NOMO-1 treated with dmso at 0.1 percent for 144 hours (cell line): ENCODE measurements at regions not wholly inside any gene's neighbourhood (a gene's known extent, or its start where the extent isn't known, plus 50 kb on each side); places are given as distances from the start of the nearest gene placed in this dataset.
A peak's percentile ranks its signal among the peaks of the same experiment; 100 is the strongest.

ENCODE experiments used
- DNase-seq: peaks from one replicate; lab custom pipeline; 2025; ENCODE audit not compliant: unreplicated experiment; lab: John Stamatoyannopoulos, UW

- no peak for DNase-seq
These were observed 187.4 kb downstream of the OPA1 start for GRCh38 chr3:193780397-193780796.

- peak; percentile 17 for DNase-seq
These were observed 187.9 kb downstream of the OPA1 start for GRCh38 chr3:193780810-193781478.

- DNase-seq: no peak
These were observed 189.3 kb downstream of the OPA1 start for GRCh38 chr3:193782276-193782647.

- DNase-seq: no peak
These were observed 189.7 kb downstream of the OPA1 start for GRCh38 chr3:193782747-193783146.

- DNase-seq: no peak
These were observed 190.3 kb downstream of the OPA1 start for GRCh38 chr3:193783166-193783896.

- DNase-seq: no peak
These were observed 191.8 kb downstream of the OPA1 start for GRCh38 chr3:193784822-193785221.

GRCh38 chr3:193787496-193787870 is 194.5 kb downstream of the OPA1 start:
- no peak for DNase-seq

GRCh38 chr3:193788189-193788991 is 195.4 kb downstream of the OPA1 start:
- DNase-seq: peak; percentile 68

- DNase-seq: no peak
These were observed 196.4 kb downstream of the OPA1 start for GRCh38 chr3:193789455-193789854.

GRCh38 chr3:193790086-193790990 is 197.3 kb downstream of the OPA1 start:
- no peak for DNase-seq

- no peak for DNase-seq
These were observed 198.3 kb downstream of the OPA1 start for GRCh38 chr3:193791041-193792032.

GRCh38 chr3:193793123-193793522 is 200.1 kb downstream of the OPA1 start:
- no peak for DNase-seq

GRCh38 chr3:193794002-193794881 is 201.2 kb downstream of the OPA1 start:
- no peak for DNase-seq

- DNase-seq: no peak
These were observed 202.2 kb downstream of the OPA1 start for GRCh38 chr3:193795062-193795690.

GRCh38 chr3:193796089-193796488 is 203.1 kb downstream of the OPA1 start:
- no peak for DNase-seq

- no peak for DNase-seq
These were observed 204.6 kb downstream of the OPA1 start for GRCh38 chr3:193797566-193797965.

GRCh38 chr3:193798051-193798450 is 205.0 kb downstream of the OPA1 start:
- no peak for DNase-seq
